ENCODE measurements at regions not wholly inside any gene's neighbourhood (a gene's known extent, or its start where the extent isn't known, plus 50 kb on each side); places are given as distances from the start of the nearest gene placed in this dataset.

GRCh38 chr4:110751183-110751582 is 128.3 kb upstream of the PITX2 start:
- TF ChIP-seq CREBBP (IDR thresholded peaks at IDR 0.05; ENCODE audit: low read depth, low read length) (no peak), HNRNPLL (IDR thresholded peaks at IDR 0.05; ENCODE audit: low read depth, low read length, poor library complexity, severe bottlenecking) (no peak)
